Smooth muscle cell (in vitro differentiated cells): ENCODE measurements at regions not wholly inside any gene's neighbourhood (a gene's known extent, or its start where the extent isn't known, plus 50 kb on each side); places are given as distances from the start of the nearest gene placed in this dataset.

Source experiments
- DNase-seq: peaks from one replicate; lab custom pipeline; 2025; ENCODE audit not compliant: unreplicated experiment; lab: John Stamatoyannopoulos, UW
- H2AFZ ChIP-seq: fragments of 200-600 bp; sonication (generic); 2 replicates; pipeline ENCODE4 v1.6.0; 2016; ENCODE audit warnings: antibody characterized with exemption, low read depth, mild to moderate bottlenecking
- H3F3A ChIP-seq: fragments of 200-600 bp; sonication (generic); 2 replicates; pipeline ENCODE4 v1.6.0; 2017; ENCODE audit warnings: antibody characterized with exemption, low read depth
- H3K27ac ChIP-seq: fragments of 200-600 bp; sonication (generic); 2 replicates; pipeline ENCODE4 v1.5.1; 2016; ENCODE audit warnings: low read depth, mild to moderate bottlenecking
- H3K27me3 ChIP-seq: fragments of 200-600 bp; sonication (generic); 2 replicates; pipeline ENCODE4 v1.6.1; 2016; ENCODE audit warnings: low read depth, mild to moderate bottlenecking
- H3K36me3 ChIP-seq: fragments of 200-600 bp; sonication (generic); 2 replicates; pipeline ENCODE4 v1.5.1; 2016; ENCODE audit warnings: low read depth
- H3K4me1 ChIP-seq: fragments of 200-600 bp; sonication (generic); 2 replicates; pipeline ENCODE4 v1.5.1; 2016; ENCODE audit warnings: low read depth
- H3K4me2 ChIP-seq: fragments of 200-600 bp; sonication (generic); 2 replicates; pipeline ENCODE4 v1.6.0; 2016; ENCODE audit warnings: mild to moderate bottlenecking
- H3K4me3 ChIP-seq: fragments of 200-600 bp; sonication (generic); 2 replicates; pipeline ENCODE4 v1.5.1; 2016; ENCODE audit warnings: mild to moderate bottlenecking
- H3K79me2 ChIP-seq: fragments of 200-600 bp; sonication (generic); 2 replicates; pipeline ENCODE4 v1.6.0; 2016; ENCODE audit warnings: low read depth, mild to moderate bottlenecking
- H3K9ac ChIP-seq: fragments of 200-600 bp; sonication (generic); 2 replicates; pipeline ENCODE4 v1.6.0; 2016; ENCODE audit warnings: low read depth
- H3K9me3 ChIP-seq: fragments of 200-600 bp; sonication (generic); replicated peaks from 2 replicates; pipeline ENCODE4 v1.5.1; 2016; ENCODE audit warnings: low read depth
- H4K20me1 ChIP-seq: fragments of 200-600 bp; sonication (generic); 2 replicates; pipeline ENCODE4 v1.6.0; 2016; ENCODE audit warnings: low read depth
- WGBS: methylation state at CpG from one replicate; pipeline ENCODE4 v1.1.7; 2016; ENCODE audit warnings: low lambda C conversion rate; 5-methylcytosine and 5-hydroxymethylcytosine counted together
- TF ChIP-seq, protein P1 (sequence below): fragments of 200-600 bp; sonication (generic); IDR thresholded peaks from 2 replicates; pipeline ENCODE4 v1.5.1; 2017; ENCODE audit warnings: borderline replicate concordance, mild to moderate bottlenecking, antibody characterized with exemption; ENCODE audit not compliant: insufficient read depth, poor library complexity, severe bottlenecking

- Histone ChIP-seq H3K27me3 (peaks cover 88% of the 10 kb centered on the region), H3K4me1 (no peaks in the 10 kb centered on the region), H3F3A (no peaks in the 10 kb centered on the region), H2AFZ (no peak overlapping the region), H3K4me3 (no peak overlapping the region), H3K9me3 (no peaks in the 10 kb centered on the region), H3K27ac (no peak overlapping the region), H3K79me2 (no peaks in the 10 kb centered on the region), H3K36me3 (no peaks in the 10 kb centered on the region), H4K20me1 (no peaks in the 10 kb centered on the region), H3K4me2 (no peak overlapping the region), H3K9ac (no peak overlapping the region)
- no peak for DNase-seq
- TF ChIP-seq, protein P1, sequence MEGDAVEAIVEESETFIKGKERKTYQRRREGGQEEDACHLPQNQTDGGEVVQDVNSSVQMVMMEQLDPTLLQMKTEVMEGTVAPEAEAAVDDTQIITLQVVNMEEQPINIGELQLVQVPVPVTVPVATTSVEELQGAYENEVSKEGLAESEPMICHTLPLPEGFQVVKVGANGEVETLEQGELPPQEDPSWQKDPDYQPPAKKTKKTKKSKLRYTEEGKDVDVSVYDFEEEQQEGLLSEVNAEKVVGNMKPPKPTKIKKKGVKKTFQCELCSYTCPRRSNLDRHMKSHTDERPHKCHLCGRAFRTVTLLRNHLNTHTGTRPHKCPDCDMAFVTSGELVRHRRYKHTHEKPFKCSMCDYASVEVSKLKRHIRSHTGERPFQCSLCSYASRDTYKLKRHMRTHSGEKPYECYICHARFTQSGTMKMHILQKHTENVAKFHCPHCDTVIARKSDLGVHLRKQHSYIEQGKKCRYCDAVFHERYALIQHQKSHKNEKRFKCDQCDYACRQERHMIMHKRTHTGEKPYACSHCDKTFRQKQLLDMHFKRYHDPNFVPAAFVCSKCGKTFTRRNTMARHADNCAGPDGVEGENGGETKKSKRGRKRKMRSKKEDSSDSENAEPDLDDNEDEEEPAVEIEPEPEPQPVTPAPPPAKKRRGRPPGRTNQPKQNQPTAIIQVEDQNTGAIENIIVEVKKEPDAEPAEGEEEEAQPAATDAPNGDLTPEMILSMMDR = no peak
- 64% methylated on average over 1 of the region's 1 CpG for WGBS
Observed at GRCh38 chr18:47436871-47437270, 185.4 kb upstream of the SKOR2 start.

- Histone ChIP-seq H3K27ac (no peak overlapping the region), H4K20me1 (no peaks in the 10 kb centered on the region), H3K4me1 (no peaks in the 10 kb centered on the region), H3K9ac (no peak overlapping the region), H3K79me2 (no peaks in the 10 kb centered on the region), H3K4me3 (no peak overlapping the region), H3K9me3 (no peaks in the 10 kb centered on the region), H3F3A (no peaks in the 10 kb centered on the region), H2AFZ (no peak overlapping the region), H3K27me3 (peaks cover 88% of the 10 kb centered on the region), H3K4me2 (no peak overlapping the region), H3K36me3 (no peaks in the 10 kb centered on the region)
- WGBS = 100% methylated on average over 1 of the region's 1 CpG
- TF ChIP-seq, protein P1 = no peak
- DNase-seq = no peak
Observed at GRCh38 chr18:47434214-47434746, 182.8 kb upstream of the SKOR2 start.

GRCh38 chr18:47427923-47428637, 176.6 kb upstream of the SKOR2 start:
- no peak overlapping the region for H3K9ac ChIP-seq
- no peaks in the 10 kb centered on the region for H3K36me3 ChIP-seq
- no peaks in the 10 kb centered on the region for H4K20me1 ChIP-seq
- H3K4me1 ChIP-seq = no peaks in the 10 kb centered on the region
- H3K79me2 ChIP-seq = no peaks in the 10 kb centered on the region
- H3K4me2 ChIP-seq = no peak overlapping the region
- H3K27me3 ChIP-seq = peaks cover 61% of the 10 kb centered on the region
- H3F3A ChIP-seq = peaks cover 4% of the 10 kb centered on the region
- DNase-seq = no peak
- no peaks in the 10 kb centered on the region for H3K9me3 ChIP-seq
- H3K4me3 ChIP-seq = no peak overlapping the region
- TF ChIP-seq, protein P1 = no peak
- 34% methylated on average over 10 of the region's 10 CpGs for WGBS
- no peak overlapping the region for H3K27ac ChIP-seq
- no peak overlapping the region for H2AFZ ChIP-seq

GRCh38 chr18:47427072-47427471, 175.6 kb upstream of the SKOR2 start:
- Histone ChIP-seq H3K36me3 (no peaks in the 10 kb centered on the region), H3K79me2 (no peaks in the 10 kb centered on the region), H3K4me1 (no peaks in the 10 kb centered on the region), H3K9me3 (no peaks in the 10 kb centered on the region), H3K4me3 (no peak overlapping the region), H4K20me1 (no peaks in the 10 kb centered on the region), H3K4me2 (no peak overlapping the region), H3K9ac (no peak overlapping the region), H3K27ac (no peak overlapping the region), H3F3A (peaks cover 4% of the 10 kb centered on the region), H3K27me3 (peaks cover 51% of the 10 kb centered on the region), H2AFZ (no peak overlapping the region)
- no peak for DNase-seq
- TF ChIP-seq, protein P1 = no peak
